ENCODE measurements at regions not wholly inside any gene's neighbourhood (a gene's known extent, or its start where the extent isn't known, plus 50 kb on each side); places are given as distances from the start of the nearest gene placed in this dataset.
A peak's percentile ranks its signal among the peaks of the same experiment; 100 is the strongest.
"Not testable (repeated sequence)": the region's sequence is repeated elsewhere in the genome, so short reads cannot be mapped to it uniquely, and the experiment has no call there.

DNA sequence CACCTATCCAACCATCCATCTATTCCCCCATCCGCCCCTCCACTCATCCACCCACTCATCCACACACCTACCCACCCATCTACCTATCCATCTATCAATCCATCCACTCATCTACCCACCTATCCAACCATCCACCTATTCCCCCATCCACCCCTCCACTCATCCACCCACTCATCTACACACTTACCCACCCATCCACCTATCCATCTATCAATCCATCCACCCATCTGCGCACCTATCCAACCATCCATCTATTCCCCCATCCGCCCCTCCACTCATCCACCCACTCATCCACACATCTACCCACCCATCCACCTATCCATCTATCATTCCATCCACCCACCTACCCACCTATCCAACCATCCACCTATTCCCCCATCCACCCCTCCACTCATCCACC lies 81.4 kb upstream of the PITRM1 start:
- DNase-seq: not testable (repeated sequence)

DNA sequence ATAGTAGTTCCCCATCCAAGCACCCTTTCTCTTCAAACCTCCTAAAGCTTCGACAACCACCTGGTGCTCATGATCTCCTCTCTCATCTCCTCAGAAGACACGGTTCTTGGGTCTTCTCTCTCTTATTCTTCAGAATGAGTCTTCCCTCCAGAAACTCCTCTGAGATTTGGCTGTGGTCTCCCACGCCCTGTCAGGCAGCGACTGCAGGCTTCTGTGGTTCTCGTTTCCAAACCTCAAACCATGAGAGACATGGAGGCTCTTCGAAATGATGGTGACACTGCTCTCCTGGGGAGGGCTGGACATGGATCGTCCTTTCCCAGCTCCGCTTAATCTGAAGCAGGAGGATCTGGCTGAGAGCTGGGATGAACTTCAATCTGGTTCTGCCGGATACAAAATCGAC lies 78.6 kb upstream of the PITRM1 start:
- DNase-seq: no peak

DNA sequence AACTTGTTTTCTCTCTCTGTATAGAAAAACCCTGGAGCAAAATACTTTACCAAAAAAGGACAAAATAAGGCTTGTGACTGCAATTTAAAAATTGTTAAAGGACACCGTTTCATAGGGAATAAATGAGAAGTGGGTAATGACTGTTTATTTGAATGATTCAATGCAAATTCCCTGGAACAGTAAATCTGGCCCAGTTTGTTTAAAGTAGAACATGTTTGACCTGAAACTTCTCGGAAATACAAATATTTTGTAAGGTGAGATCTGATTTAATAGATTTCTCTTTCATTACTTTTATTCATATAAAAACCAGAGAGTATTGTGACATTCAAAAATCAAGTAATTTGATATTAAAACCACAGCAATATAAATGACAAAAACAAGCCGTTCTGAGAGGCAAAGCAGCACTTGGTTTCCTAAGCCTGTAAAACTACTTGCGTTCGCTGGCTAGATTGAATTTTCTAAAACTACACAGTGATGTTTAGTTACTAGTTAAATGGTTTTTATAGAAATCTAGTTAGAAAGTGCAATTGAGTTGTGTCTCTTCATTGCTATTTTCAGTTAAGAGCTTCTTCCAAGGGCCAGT lies 76.8 kb upstream of the PITRM1 start:
- no peak for DNase-seq

DNA sequence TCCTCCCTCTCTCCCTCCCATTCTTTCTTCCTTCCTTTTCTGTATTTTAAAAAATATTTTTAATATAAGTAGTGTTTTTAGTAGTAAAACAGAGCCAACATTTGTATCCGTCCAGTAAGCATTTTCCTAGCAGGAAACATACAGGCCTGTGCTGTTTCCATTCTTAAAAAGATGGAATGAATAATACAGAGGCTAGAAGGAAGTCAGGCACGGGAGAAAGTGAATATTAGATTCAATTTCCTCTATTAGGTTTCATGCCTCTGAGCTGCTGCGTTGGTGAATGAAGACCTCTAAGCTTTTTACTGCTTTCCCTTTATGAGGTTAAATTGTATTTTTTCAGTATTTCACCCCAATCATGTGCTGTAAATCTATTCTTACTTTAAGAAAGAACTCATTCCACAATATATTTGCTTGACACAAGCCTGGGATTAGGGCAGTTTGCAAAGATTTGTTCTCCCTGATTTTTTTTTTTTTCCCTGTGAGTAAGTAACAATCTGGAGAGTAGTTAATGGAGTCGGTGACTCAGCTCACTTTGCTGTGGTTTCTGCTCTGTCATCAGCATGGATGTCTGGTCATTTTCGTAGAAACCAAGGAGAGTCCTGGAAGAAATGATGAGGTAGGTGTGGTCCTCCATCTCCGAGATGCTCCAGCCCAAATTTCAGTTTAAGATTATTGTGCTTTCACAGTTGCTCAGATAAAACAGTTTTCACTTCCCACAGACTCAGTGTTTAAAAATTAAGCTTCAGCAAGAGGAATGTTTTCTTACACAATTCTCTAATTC lies 76.1 kb upstream of the PITRM1 start:
- peak; percentile 13 for DNase-seq

DNA sequence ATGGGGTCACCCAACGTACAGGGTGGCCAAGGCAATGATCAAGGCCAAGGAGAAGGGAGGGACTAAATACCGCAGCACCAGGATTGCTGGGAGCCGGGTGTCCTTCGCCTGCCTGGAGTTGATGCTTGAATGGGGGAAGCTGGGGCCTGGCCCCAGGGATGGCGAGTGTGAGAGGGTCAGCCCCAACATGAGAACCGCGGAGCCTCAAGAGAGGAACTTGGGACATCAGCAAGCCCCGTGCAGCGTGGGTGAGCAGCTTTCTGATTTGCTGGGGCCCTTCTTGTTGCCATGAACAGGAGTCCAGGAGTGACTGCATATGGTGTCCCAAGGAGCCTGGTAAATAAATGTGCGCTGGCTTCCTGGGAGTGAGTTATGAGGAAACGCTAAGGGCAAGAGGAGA lies 72.8 kb upstream of the PITRM1 start:
- no peak for DNase-seq

DNA sequence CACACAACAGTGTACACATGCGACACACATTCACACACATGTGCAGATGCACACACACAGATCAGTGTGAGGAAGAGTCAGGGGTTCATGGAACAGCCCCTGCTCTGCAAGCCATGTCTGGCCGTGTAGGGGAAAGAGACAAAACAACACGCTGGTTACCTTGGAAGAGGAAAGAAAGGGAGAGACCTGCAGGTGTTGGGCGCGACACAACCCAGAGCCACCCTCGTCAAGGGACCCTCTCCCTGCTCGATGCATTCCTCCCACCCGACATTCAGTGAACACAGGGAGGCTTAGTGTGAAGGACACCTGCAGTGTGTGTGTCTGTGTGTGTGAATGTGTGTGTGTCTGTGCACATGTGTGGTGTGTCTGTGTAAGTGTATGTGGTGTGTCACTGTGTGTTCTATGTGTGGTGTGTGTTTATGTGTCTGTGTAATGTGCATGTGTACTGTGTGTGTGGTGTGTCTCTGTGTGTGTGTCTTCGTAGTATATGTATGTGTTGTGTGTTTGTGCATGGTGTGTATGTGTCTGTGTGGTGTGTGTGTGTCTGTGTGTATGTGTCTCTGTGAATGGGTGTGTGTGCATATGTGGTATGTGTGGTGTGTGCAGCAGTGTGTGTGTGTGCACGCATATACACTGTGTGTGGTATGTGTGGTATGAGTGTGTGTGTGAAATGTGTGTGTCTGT lies 69.5 kb upstream of the PITRM1 start:
- DNase-seq: no peak

DNA sequence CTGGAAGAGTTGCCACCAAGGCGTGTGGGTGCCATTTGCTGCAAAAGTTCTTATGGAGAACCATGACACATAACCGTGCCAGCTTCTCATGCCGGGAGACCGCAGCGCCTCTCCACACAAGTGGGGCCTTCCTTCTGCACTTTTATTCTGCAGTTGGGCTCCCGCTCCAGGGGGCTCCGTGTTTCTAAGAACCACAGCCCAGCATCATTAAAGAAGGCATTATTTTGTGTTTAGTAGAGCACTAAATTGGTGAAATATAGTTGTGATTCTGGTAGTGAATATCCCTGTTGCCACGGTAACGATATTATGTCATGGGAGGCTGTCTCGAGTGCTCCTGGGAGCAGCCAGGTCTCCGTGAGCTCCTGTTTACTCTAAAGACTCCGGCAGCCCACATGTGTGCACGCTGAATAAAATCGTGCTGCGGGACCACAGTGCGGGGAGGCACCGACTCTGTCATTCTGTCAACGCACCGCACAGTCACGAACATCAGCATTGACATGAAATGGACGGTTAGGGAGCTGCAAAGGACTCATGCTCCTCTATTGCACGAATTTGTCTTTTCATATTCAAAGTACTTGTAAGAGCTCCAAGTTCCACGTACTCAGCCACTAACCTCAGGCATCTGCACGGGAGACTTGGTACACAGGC lies 68.8 kb upstream of the PITRM1 start:
- DNase-seq: no peak

DNA sequence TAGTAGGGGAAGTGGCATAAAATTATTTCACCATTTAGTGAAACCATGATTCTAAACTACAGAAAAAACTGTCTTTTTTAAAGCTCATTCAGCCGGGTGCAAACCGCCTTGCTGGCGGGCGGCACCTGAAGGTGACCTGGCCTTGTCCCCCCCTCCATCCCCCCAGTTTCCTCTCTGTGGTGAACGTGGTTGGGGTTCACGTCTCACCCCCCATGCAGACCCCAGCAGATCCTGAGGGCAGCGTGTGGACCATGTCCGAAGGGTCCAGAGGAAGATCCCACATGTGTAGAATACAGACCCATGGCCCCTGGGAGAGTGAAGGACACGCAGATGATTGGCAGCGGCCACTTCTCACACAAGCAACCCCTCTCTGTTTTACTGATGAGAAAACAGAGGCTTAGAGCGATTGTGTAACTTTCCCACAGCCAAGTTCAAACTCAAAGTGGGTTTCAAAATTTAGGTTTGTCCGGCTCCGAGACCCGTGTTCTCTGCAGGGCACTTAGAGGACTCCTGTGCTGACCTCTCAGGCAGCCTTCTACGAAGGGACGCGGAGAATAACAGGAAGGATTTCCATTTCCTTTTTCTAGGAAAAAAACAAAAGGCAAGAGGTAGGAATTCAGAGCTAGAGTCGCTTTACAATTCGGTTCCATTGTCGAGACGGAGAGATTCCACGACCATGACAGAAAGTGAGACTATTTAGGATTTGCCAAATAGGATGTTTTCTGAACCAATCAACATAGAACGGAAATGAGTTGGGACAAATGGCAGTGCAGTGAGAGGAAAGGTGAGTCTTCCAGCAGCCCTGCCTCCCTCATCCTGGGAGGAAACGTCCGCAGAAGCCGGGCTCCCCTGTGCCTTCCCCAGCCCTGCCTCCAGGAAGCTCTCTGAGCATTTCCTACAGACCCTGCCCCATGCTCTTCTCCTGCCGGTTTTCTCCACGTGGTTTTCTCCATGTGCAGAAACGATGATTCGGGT lies 67.6 kb upstream of the PITRM1 start:
- no peak for DNase-seq

DNA sequence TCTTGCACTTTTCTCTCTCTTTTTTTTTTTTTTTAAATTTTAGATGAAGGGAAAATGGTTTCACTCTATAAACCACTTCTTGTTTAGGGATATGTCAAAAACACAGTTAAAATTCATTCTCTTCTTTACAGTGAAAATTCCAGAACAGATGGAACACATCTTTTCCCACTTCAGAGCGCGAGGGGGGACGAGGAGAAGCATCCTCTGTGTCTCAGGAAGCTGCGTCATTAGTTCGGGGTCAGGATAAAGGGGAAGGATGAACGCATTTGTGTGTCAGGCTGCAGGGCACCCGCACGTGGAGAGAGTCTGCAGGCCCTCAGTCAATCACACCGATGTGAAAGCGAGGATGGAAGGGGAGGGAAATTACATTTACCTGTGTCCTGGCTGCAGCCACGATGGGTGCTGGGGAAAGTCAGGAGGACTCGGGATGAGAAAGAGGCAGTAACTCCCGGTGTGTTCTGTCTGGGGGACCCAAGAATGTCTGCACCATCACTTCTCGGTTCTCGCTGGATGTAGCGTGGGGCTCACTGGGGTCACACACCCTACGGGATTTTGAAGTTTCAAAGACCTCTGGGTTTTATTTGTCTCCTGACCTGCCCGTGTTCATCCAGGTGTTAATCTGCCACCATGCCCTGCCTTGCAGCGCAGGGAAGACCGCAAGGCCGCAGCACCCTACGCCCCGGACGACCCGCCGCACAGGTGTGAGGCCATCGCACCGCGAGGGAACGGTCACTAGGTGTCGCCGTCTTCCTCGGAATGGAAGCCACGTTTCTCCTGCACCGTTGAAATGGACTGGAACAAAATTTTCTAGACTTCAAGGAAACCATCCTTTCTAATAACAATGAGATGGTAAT lies 66.7 kb upstream of the PITRM1 start:
- no peak for DNase-seq

DNA sequence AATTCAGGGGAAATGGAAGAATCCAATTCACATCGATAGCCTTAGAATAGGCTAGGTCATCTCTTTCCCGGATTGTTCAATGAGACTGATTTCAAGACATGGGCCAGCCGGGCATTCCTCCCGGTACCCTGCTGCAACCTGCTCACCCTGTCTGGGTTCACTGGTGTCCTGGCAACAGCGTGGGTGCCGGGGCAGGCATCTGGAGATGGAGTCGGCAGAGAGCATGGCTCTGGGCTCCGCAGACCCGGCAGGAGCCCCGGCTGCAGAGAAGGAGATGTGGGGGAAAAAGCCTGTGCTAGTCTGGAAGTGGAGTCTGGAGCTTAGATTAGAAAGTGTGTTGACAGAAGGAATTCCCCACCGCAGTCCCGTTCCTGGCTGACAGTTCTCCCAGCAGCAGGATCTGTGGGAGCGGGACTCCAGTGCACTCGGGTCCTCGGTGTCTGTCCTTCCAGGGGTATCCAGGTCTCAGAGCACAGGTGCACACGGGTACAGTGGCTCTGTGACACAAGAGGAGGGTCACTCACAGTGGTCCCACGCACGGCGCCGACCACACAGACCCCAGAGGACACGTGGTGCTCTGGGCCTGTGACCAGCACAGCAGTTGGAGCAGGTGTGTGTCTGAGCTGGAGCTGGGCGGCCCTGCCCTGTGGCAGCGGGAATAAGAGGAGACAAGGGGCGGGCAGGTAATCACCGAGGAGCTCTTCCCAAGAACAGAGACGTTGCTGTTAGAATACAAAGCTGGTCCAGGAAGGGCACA lies 65.7 kb upstream of the PITRM1 start:
- no peak for DNase-seq

DNA sequence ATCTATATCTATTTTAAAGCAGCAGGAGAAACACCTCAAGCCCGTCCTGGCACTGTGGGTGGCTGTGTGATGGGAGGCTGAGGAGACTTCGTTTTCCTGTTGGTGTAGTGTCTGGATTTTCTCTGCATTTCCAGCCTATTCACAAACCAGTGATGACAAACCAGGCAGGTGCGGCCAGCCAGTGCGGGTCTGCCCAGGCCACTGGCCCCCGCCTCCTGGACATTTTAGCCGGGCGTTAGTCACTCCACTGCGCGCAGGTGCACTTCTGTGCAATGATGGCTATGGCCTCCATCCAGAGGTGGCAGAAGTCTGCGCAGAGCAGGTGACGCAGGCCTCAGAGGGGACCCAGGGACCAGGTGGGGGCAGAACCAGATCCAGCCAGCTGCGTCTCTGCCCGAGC lies 64.9 kb upstream of the PITRM1 start:
- DNase-seq: no peak

DNA sequence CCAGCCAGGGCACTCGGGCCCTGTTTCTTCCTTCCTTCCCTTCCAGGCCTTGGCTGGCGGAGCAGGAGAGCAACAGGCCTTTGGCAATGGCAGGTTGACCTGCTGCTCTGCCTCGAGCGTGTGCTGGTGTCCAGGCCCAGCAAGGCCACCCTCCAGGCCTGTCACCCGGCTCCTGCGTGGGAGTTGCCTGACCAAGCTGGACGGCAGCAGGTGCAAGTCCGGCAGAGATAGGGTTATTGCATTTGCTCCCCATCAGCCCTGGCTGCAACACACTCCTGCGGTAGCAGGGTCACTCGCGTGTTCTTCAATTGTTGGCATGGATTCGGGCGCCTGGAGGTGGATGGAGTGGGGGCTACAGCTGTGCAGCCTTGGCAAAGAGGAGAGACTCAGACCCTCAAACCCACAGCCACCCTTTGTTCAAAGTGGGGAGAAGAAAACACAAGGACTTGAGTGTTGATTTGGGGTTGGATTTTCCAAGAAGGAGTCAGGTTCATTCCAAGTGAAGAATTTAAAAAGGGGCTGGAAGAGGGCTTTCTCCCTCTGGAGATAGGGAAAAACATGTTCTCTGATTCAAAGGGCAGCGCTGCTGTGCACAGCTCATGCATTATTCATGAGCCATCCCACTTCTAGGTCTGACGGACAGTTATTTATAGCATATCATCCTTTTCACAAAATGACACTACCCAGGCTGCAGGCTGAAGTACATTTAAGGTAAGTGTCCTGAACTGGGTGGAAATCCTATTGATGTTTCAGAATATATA lies 64.2 kb upstream of the PITRM1 start:
- DNase-seq: no peak

DNA sequence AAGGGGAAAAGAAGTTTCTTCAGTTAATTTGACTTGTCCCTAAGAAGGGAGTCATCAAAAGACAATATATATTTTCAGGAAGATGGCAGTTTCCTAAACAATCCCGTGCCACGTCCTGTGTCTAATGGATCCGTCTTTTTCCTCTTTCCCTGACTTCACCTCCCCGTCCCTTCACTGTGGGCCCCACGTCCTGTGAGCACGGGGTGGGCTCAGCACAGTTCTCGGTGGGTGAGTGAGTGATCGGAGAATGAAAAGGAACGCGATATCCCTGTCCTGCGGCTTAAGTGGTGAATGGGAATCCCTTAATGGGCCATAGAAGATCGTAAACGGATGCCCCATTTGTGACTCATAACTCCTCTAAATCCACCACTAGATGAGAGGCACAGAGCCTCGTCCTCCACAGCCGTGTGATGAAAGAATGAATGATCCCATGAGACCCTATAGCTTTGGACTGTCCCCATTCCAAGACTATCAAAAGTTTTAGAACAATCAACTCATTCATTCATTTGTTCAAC lies 63.5 kb upstream of the PITRM1 start:
- DNase-seq: peak; percentile 16

DNA sequence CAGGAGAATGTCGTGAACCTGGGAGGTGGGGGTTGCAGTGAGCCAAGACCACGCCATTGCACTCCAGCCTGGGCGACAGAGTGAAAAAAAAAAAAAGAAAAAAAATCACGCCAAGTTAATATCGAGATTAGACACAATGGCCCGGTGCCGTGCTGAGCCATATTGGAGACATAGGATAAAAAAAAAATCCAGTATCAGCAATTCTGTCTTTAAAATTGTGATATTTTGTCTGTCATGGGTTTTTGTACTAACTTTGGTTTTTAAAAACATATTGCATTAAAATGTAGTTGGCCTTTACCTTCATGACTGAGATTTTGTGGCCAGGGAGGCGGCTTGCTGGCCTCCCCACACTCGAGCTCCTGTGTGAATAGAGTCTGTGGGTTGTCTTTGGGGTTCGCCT lies 62.8 kb upstream of the PITRM1 start:
- no peak for DNase-seq

DNA sequence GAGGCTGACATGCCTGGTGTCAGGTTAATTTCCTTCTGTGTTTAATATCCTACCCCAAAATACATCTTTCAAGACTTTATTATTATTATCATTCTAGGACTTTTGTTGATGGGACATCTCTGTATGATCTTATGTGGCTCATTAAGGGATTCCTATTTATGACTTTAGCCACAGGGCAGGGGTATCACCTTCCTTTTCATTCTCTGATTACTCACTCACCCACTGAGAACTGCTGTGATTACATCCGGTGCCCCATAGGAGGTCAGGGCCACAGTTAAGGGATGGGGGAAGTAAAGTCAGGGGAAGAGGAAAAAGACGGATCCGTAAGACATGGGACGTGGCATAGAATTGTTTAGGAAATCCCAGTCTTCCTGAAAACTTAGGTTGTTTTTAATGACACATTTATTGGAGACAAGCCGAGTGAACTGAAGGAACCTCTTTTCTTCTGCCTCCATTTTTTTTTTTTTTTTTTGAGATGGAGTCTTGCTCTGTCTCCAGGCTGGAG lies 61.0 kb upstream of the PITRM1 start:
- no peak for DNase-seq

DNA sequence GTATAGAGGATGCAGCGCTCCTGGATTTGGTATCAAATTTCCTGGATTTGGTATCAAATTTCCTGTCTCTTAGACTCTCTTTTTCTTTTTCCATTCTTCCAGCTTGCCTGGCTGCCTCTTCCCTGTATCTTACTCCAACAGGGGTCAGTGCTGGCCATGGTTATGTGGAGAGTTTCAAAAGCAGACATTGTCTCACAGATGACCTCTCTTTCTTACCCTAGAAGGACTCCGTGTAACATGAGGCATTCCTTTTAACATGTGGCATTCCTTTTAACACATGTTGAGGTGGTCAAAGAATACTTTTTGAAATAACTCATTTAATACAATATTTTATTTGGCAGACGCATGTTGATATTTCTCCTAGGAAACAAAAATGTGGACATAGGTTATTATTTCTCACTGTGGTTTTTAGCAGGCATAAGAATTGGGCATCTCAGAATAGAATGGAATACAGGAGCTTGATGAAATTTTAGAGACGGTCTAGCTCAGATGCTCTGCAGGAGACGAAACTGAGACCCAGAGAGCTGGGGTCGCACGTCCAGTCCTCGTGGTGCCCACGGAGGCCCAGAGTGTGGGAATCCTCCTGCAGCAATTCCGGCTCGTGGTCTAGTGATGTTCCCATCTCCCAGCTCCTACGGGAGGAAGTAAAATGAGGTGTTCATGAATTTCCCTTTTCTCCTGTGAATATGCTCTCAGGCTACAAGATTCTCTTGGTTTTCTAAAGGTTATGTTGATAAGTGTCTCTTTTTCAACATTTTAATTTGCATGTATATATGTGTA lies 59.6 kb upstream of the PITRM1 start:
- no peak for DNase-seq

DNA sequence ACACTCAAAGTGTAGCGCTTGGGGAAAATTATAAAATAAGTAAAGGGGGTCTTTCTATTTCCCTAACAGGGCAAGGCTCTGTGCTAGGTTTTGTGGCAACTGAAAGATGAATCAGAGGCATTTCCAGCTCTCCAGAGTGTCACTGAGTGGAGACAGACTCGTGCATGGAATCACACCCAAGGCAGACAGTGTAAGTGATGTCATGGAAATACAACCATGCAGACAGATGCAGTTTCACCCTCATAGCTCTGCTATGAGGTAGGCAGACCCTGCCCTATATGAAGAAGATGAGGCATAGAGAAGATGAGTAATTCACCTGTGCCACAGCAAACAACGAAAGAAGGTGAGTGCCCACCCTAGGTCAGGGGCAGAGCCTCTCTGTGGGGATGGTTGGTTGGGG lies 57.2 kb upstream of the PITRM1 start:
- no peak for DNase-seq

DNA sequence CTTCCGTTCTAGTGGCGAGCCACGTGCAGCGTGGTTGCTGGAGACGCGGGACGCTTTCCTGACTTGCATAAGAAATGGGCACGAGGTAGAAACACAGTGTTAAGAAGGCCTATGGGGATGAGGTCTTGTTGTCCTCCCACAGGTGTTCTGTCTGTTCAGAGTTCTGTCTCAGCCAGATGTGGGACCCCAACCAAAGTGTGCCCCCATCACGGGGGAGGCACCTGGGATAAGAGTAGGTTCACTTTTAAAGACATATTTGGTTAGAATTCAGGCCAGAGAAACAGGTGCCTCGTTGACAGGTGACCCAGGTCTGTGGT lies 56.0 kb upstream of the PITRM1 start:
- DNase-seq: no peak

Data from T1000 (cell line).